Osteocyte (in vitro differentiated cells): ENCODE measurements at regions not wholly inside any gene's neighbourhood (a gene's known extent, or its start where the extent isn't known, plus 50 kb on each side); places are given as distances from the start of the nearest gene placed in this dataset.

Experiments
- DNase-seq: peaks from one replicate; pipeline ENCODE4 v3.0.0; 2021; ENCODE audit warnings: mixed read lengths; ENCODE audit not compliant: unreplicated experiment; ENCODE audit errors: extremely low spot score
- H3K27ac Mint-ChIP-seq: one replicate; pipeline ENCODE4 v1.8.0; 2021; ENCODE audit warnings: mild to moderate bottlenecking, mixed read lengths; ENCODE audit not compliant: unreplicated experiment
- H3K27me3 Mint-ChIP-seq: one replicate; pipeline ENCODE4 v1.8.0; 2021; ENCODE audit warnings: mixed read lengths; ENCODE audit not compliant: unreplicated experiment
- H3K36me3 Mint-ChIP-seq: one replicate; pipeline ENCODE4 v1.8.0; 2021; ENCODE audit warnings: mixed read lengths; ENCODE audit not compliant: unreplicated experiment
- H3K4me1 Mint-ChIP-seq: one replicate; pipeline ENCODE4 v1.8.0; 2021; ENCODE audit warnings: mixed read lengths; ENCODE audit not compliant: unreplicated experiment
- H3K4me3 Mint-ChIP-seq: one replicate; pipeline ENCODE4 v1.8.0; 2021; ENCODE audit warnings: mild to moderate bottlenecking, moderate library complexity, mixed read lengths; ENCODE audit not compliant: unreplicated experiment
- H3K9me3 Mint-ChIP-seq: one replicate; pipeline ENCODE4 v1.8.0; 2021; ENCODE audit warnings: mixed read lengths; ENCODE audit not compliant: unreplicated experiment
- TF ChIP-seq, protein P1 (sequence below): fragments of 200-600 bp; sonication (generic); IDR thresholded peaks from 2 replicates; pipeline ENCODE4 v1.5.0; 2021; ENCODE audit warnings: antibody characterized with exemption, mild to moderate bottlenecking, moderate library complexity

DNA sequence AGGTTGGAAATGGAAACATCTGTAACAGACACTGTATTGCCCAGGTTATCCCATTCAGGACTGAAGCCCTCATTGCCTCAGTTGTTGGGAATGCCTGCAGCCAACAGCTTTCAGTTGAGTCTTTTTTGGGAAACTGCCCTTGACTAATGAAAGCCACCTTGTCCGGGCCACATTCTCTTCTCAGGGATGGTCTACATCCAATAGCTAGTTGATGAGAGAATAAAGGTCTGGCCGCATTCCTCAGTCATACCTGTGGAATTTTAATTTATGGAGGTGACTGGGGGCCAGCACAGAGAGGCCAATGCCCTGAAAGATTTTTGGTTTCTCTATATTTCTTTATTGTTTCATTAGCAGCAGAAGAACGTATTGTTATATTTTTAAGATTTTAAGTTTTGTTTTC is 147.6 kb upstream of the MSX1 start:
- no peaks in the 10 kb centered on the region for H3K4me1 Mint-ChIP-seq
- peaks cover 10% of the 10 kb centered on the region for H3K9me3 Mint-ChIP-seq
- TF ChIP-seq, protein P1, sequence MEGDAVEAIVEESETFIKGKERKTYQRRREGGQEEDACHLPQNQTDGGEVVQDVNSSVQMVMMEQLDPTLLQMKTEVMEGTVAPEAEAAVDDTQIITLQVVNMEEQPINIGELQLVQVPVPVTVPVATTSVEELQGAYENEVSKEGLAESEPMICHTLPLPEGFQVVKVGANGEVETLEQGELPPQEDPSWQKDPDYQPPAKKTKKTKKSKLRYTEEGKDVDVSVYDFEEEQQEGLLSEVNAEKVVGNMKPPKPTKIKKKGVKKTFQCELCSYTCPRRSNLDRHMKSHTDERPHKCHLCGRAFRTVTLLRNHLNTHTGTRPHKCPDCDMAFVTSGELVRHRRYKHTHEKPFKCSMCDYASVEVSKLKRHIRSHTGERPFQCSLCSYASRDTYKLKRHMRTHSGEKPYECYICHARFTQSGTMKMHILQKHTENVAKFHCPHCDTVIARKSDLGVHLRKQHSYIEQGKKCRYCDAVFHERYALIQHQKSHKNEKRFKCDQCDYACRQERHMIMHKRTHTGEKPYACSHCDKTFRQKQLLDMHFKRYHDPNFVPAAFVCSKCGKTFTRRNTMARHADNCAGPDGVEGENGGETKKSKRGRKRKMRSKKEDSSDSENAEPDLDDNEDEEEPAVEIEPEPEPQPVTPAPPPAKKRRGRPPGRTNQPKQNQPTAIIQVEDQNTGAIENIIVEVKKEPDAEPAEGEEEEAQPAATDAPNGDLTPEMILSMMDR = no peak
- DNase-seq = no peak
- peaks cover 6% of the 10 kb centered on the region for H3K36me3 Mint-ChIP-seq
- H3K4me3 Mint-ChIP-seq = no peak overlapping the region
- H3K27me3 Mint-ChIP-seq = peaks cover 30% of the 10 kb centered on the region
- H3K27ac Mint-ChIP-seq = no peak overlapping the region

DNA sequence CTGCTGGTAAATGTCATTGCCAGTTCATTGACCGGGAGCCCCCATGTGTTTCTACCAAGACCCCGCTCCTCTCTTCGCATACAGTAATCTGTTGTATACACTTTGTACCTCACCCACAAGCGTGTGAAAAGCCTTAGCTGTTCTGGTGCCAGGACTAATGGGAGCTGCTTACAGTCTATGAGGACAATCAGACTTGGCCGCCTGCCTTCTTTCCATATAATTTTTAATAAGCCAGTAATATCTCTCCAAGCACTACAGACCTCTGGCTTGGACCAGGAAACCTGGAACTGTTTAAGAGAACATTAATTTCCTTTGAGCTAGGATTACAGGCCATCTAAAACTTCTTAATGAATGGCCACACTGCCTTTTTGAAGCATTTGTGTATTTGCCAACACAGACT is 149.7 kb upstream of the MSX1 start:
- no peak for DNase-seq
- Mint-ChIP-seq H3K4me3 (no peak overlapping the region), H3K9me3 (peaks cover 10% of the 10 kb centered on the region), H3K27me3 (peaks cover 24% of the 10 kb centered on the region), H3K4me1 (no peaks in the 10 kb centered on the region), H3K27ac (no peak overlapping the region), H3K36me3 (peaks cover 6% of the 10 kb centered on the region)
- TF ChIP-seq, protein P1 = no peak

DNA sequence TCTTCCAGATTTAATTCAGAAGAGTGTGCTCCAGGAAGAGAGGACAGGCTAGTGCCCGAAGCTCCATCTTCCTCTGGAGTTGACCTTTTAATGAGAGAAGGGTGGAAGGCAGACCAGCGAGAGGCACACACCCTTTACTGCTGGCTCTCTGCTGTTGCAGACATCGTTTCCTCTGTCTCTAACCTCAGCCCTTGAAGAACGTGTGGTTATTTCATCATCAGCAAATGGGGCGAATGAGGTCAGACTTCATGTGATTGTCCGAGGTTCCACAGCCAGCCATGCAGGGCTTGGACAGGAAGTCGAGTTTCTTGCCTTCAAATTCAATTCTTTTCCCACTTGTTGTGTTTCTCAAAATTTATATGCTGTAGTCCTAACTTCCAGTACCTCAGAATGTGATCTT is 155.2 kb upstream of the MSX1 start:
- Mint-ChIP-seq H3K4me1 (no peaks in the 10 kb centered on the region), H3K4me3 (no peak overlapping the region), H3K27me3 (peaks cover 40% of the 10 kb centered on the region), H3K36me3 (peaks cover 6% of the 10 kb centered on the region), H3K27ac (no peak overlapping the region), H3K9me3 (peaks cover 10% of the 10 kb centered on the region)
- DNase-seq = no peak
- TF ChIP-seq, protein P1 = no peak

DNA sequence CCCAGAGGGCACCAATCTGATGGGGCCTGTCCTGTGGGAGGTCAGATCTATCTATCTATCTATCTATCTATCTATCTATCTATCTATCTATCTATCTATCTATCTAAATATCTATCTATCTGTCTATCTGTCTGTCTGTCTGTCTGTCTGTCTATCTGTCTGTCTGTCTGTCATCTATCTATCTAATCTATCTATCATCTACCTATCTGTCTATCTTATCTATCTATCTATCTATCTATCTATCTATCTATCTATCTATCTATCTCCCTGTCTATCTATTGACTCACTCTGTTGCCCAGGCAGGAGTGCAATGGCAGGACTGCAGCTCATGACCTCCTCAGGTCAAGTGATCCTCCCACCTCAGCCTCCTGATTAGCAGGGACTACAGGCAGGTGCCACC is 155.7 kb upstream of the STX18 start:
- Mint-ChIP-seq H3K4me1 (peaks cover 21% of the 10 kb centered on the region), H3K27me3 (peaks cover 15% of the 10 kb centered on the region), H3K4me3 (no peak overlapping the region), H3K9me3 (no peaks in the 10 kb centered on the region), H3K27ac (no peak overlapping the region), H3K36me3 (no peaks in the 10 kb centered on the region)
- TF ChIP-seq, protein P1 = no peak
- no peak for DNase-seq

DNA sequence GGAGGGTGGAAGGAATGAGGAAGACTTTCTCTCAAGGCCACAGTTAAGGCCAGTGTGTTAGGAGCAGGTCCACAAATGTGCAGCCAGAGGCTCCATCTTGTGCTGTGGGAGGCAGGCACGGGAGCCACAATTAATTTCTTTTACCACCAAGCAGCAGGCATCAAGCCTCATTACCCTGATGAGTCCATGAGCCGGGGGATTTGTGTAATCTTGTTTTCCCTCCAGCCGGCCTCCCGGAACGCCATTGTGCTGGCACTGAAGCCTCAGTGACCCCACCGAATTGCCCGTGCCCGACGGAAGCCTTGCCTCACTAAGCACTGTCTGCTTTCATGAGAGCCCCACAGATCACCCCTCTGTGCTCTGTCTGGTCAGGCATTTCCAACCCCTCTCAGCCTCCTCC is 154.7 kb upstream of the STX18 start:
- TF ChIP-seq, protein P1 = no peak
- no peak overlapping the region for H3K27ac Mint-ChIP-seq

More for the DNA sequence above, 154.7 kb upstream of the STX18 start:
- H3K9me3 Mint-ChIP-seq = no peaks in the 10 kb centered on the region
- peaks cover 21% of the 10 kb centered on the region for H3K4me1 Mint-ChIP-seq
- no peaks in the 10 kb centered on the region for H3K36me3 Mint-ChIP-seq
- no peak for DNase-seq
- peaks cover 15% of the 10 kb centered on the region for H3K27me3 Mint-ChIP-seq
- no peak overlapping the region for H3K4me3 Mint-ChIP-seq
